ENCODE measurements at regions not wholly inside any gene's neighbourhood (a gene's known extent, or its start where the extent isn't known, plus 50 kb on each side); places are given as distances from the start of the nearest gene placed in this dataset.

- H3K4me3 ChIP-seq (ENCODE audit: low read depth, low read length): no peak overlapping the region
- TF ChIP-seq CTCF (conservative IDR thresholded peaks at IDR 0.05; ENCODE audit: low read depth, low read length): no peak
These were observed 431.6 kb upstream of the C9orf72 start for GRCh38 chr9:28004900-28005299.

GRCh38 chr9:28005779-28006178 is 432.5 kb upstream of the C9orf72 start:
- no peak for TF ChIP-seq CTCF (conservative IDR thresholded peaks at IDR 0.05; ENCODE audit: low read depth, low read length)
- DNase-seq (ENCODE audit: low read depth): no peak
- H3K4me3 ChIP-seq (ENCODE audit: low read depth, low read length): no peak overlapping the region

More at GRCh38 chr9:28004900-28005299, 431.6 kb upstream of the C9orf72 start:
- DNase-seq (ENCODE audit: low read depth): no peak

GRCh38 chr9:28007097-28007817 is 434.0 kb upstream of the C9orf72 start:
- TF ChIP-seq CTCF (conservative IDR thresholded peaks at IDR 0.05; ENCODE audit: low read depth, low read length): no peak

GRCh38 chr9:28014212-28014611 is 440.9 kb upstream of the C9orf72 start:
- H3K4me3 ChIP-seq (ENCODE audit: low read depth, low read length): no peak overlapping the region
- no peak for DNase-seq (ENCODE audit: low read depth)
- TF ChIP-seq CTCF (conservative IDR thresholded peaks at IDR 0.05; ENCODE audit: low read depth, low read length): no peak

More at GRCh38 chr9:28007097-28007817, 434.0 kb upstream of the C9orf72 start:
- no peak overlapping the region for H3K4me3 ChIP-seq (ENCODE audit: low read depth, low read length)
- no peak for DNase-seq (ENCODE audit: low read depth)

GRCh38 chr9:28024676-28025075 is 451.4 kb upstream of the C9orf72 start:
- TF ChIP-seq CTCF (conservative IDR thresholded peaks at IDR 0.05; ENCODE audit: low read depth, low read length): no peak
- no peak for DNase-seq (ENCODE audit: low read depth)
- H3K4me3 ChIP-seq (ENCODE audit: low read depth, low read length): no peak overlapping the region

GRCh38 chr9:28025186-28025585 is 451.9 kb upstream of the C9orf72 start:
- H3K4me3 ChIP-seq (ENCODE audit: low read depth, low read length): no peak overlapping the region
- no peak for DNase-seq (ENCODE audit: low read depth)
- TF ChIP-seq CTCF (conservative IDR thresholded peaks at IDR 0.05; ENCODE audit: low read depth, low read length): no peak

Data from choroid plexus epithelial cell (primary cell).